Lower leg skin (tissue), 4 donors: ENCODE measurements at regions not wholly inside any gene's neighbourhood (a gene's known extent, or its start where the extent isn't known, plus 50 kb on each side); places are given as distances from the start of the nearest gene placed in this dataset.
"Not testable (repeated sequence)": the region's sequence is repeated elsewhere in the genome, so short reads cannot be mapped to it uniquely, and the experiment has no call there.

Experiments
- DNase-seq, 2 donors: peaks; one replicate each; pipeline ENCODE4 v3.0.0-alpha.2; 2019; ENCODE audit warnings: low spot score in 2 of 2
- H3K4me3 ChIP-seq: fragments of 200-600 bp; sonication (generic); 2 replicates; pipeline ENCODE4 v1.5.1; 2017; ENCODE audit warnings: mild to moderate bottlenecking, low read depth; ENCODE audit not compliant: poor library complexity, severe bottlenecking
- CTCF ChIP-seq, 3 donors: fragments of 450-650 bp; IDR thresholded peaks; one replicate each; pipeline ENCODE4 v1.5.1; 2016; ENCODE audit warnings: antibody characterized with exemption in 3 of 3, mild to moderate bottlenecking in 3 of 3, moderate library complexity in 2 of 3
- POLR2A ChIP-seq, 2 donors: fragments of 450-650 bp; IDR thresholded peaks; one replicate each; pipeline ENCODE4 v1.6.1; 2016 to 2017; ENCODE audit warnings: antibody characterized with exemption in 2 of 2, mild to moderate bottlenecking in 1 of 2, moderate library complexity in 1 of 2
- WGBS, 2 donors: methylation state at CpG; one replicate each; pipeline ENCODE4 v1.1.5; 2018; 5-methylcytosine and 5-hydroxymethylcytosine counted together
- intact Hi-C: fragments of 100-400 bp; cut with DNase I; formaldehyde crosslinking; loops from one replicate; pipeline ENCODE4 v1.15.0; 2023; ENCODE audit warnings: low total_unique reads

- no peak for DNase-seq
- 86 to 94% methylated on average over 6 of the region's 6 CpGs for WGBS, 2 donors
- H3K4me3 ChIP-seq: no peak overlapping the region
- TF ChIP-seq POLR2A (IDR thresholded peaks at IDR 0.05) (no peak), CTCF (IDR thresholded peaks at IDR 0.05) (no peak)
- intact Hi-C loops: no loop called here
Measured at GRCh38 chr7:66426332-66426731, 202.3 kb upstream of the KCTD7 start.

GRCh38 chr7:66426996-66427395 lies 201.7 kb upstream of the KCTD7 start:
- intact Hi-C loops: no loop called here
- H3K4me3 ChIP-seq: no peak overlapping the region
- no peak for TF ChIP-seq CTCF (IDR thresholded peaks at IDR 0.05)
- no peak for TF ChIP-seq POLR2A (IDR thresholded peaks at IDR 0.05)
- 91 to 92% methylated on average over 5 of the region's 5 CpGs for WGBS, 2 donors
- DNase-seq: no peak

GRCh38 chr7:66427956-66428355 lies 200.7 kb upstream of the KCTD7 start:
- intact Hi-C loops: no loop called here
- WGBS, 2 donors: 92 to 95% methylated on average over 7 of the region's 7 CpGs
- no peak for TF ChIP-seq POLR2A (IDR thresholded peaks at IDR 0.05)
- TF ChIP-seq CTCF (IDR thresholded peaks at IDR 0.05): no peak
- H3K4me3 ChIP-seq: no peak overlapping the region
- no peak for DNase-seq

- TF ChIP-seq CTCF (IDR thresholded peaks at IDR 0.05) (no peak), POLR2A (IDR thresholded peaks at IDR 0.05) (no peak)
- intact Hi-C loops: no loop called here
- no peak overlapping the region for H3K4me3 ChIP-seq
- DNase-seq: no peak
- 90 to 95% methylated on average over 4 of the region's 4 CpGs for WGBS, 2 donors
Measured at GRCh38 chr7:66429498-66430163, 199.1 kb upstream of the KCTD7 start.

- TF ChIP-seq CTCF (IDR thresholded peaks at IDR 0.05) (no peak), POLR2A (IDR thresholded peaks at IDR 0.05) (no peak)
- intact Hi-C loops: no loop called here
- no peak overlapping the region for H3K4me3 ChIP-seq
- WGBS, 2 donors: 76 to 78% methylated on average over 5 of the region's 5 CpGs
- no peak for DNase-seq
Measured at GRCh38 chr7:66430164-66430545, 198.5 kb upstream of the KCTD7 start.

- DNase-seq, H3K4me3 ChIP-seq, intact Hi-C loops: not testable (repeated sequence)
- 79 to 83% methylated on average over 1 of the region's 1 CpG for WGBS, 2 donors
Measured at GRCh38 chr7:66438703-66439405, 189.8 kb upstream of the KCTD7 start.
